ENCODE measurements at regions not wholly inside any gene's neighbourhood (a gene's known extent, or its start where the extent isn't known, plus 50 kb on each side); places are given as distances from the start of the nearest gene placed in this dataset.

DNA sequence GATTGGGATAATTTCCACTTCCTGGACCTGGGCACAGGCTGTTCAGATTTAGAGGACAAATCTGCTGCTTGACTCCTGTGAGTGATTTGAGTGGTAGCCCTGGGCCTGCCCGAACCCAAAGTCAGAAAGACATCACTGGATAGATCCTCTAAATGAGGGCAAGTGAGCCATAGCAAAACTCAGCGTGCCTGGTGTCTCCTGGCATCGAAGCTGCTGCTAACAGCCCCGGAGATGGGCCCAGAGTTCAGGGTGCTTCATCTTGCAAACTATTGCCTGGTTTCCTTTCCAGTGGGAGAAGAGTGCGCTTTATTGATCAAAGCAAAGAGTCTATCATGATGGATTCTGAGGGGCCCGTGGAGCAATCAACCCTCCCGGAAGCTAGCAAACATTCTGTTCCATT is 153.1 kb upstream of the KLHL29 start:
- TF ChIP-seq ZNF639 (tag by site-specific recombination; IDR thresholded peaks at IDR 0.05), result no peak
- TF ChIP-seq SCRT2 (tag by site-specific recombination; IDR thresholded peaks at IDR 0.05), result no peak
- TF ChIP-seq, protein P1, sequence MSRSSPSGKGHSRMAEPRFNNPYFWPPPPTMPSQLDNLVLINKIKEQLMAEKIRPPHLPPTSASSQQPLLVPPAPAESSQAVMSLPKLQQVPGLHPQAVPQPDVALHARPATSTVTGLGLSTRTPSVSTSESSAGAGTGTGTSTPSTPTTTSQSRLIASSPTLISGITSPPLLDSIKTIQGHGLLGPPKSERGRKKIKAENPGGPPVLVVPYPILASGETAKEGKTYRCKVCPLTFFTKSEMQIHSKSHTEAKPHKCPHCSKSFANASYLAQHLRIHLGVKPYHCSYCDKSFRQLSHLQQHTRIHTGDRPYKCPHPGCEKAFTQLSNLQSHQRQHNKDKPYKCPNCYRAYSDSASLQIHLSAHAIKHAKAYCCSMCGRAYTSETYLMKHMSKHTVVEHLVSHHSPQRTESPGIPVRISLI (tag by site-specific recombination; IDR thresholded peaks at IDR 0.05), result no peak
- TF ChIP-seq ZNF274 (IDR thresholded peaks at IDR 0.05; ENCODE audit: low read length), result no peak
- TF ChIP-seq ZNF274 (tag by site-specific recombination; IDR thresholded peaks at IDR 0.05; ENCODE audit: borderline replicate concordance), result no peak
- no peak for TF ChIP-seq CTCF (tag by site-specific recombination; IDR thresholded peaks at IDR 0.05)
- no peak for TF ChIP-seq REST (tag by site-specific recombination; IDR thresholded peaks at IDR 0.05)
- TF ChIP-seq, protein P2, sequence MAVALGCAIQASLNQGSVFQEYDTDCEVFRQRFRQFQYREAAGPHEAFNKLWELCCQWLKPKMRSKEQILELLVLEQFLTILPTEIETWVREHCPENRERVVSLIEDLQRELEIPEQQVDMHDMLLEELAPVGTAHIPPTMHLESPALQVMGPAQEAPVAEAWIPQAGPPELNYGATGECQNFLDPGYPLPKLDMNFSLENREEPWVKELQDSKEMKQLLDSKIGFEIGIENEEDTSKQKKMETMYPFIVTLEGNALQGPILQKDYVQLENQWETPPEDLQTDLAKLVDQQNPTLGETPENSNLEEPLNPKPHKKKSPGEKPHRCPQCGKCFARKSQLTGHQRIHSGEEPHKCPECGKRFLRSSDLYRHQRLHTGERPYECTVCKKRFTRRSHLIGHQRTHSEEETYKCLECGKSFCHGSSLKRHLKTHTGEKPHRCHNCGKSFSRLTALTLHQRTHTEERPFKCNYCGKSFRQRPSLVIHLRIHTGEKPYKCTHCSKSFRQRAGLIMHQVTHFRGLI (tag by site-specific recombination; IDR thresholded peaks at IDR 0.05), result no peak
- TF ChIP-seq ZBTB49 (tag by site-specific recombination; IDR thresholded peaks at IDR 0.05; ENCODE audit: low read depth), result no peak
- TF ChIP-seq ZEB2 (tag by site-specific recombination; IDR thresholded peaks at IDR 0.05), result no peak
- TF ChIP-seq ZNF140 (tag by site-specific recombination; IDR thresholded peaks at IDR 0.05), result no peak
- no peak for TF ChIP-seq ZNF24 (tag by site-specific recombination; IDR thresholded peaks at IDR 0.05)
- no peak for TF ChIP-seq ZNF354C (tag by site-specific recombination; IDR thresholded peaks at IDR 0.05; ENCODE audit: borderline replicate concordance, low read depth)

Measured in HEK293 (cell line).